Kidney (tissue), 13 donors: ENCODE measurements at regions not wholly inside any gene's neighbourhood (a gene's known extent, or its start where the extent isn't known, plus 50 kb on each side); places are given as distances from the start of the nearest gene placed in this dataset.

Source experiments
- DNase-seq, 5 donors: peaks; one replicate each; pipeline ENCODE4 v3.0.0-alpha.2; 2013 to 2020
- FAIRE-seq: peaks from 2 replicates; lab custom pipeline; 2012; peaks lifted over from hg19 to GRCh38; lab: Jason Lieb, UNC
- H3K27ac ChIP-seq, 2 donors: one replicate each; pipeline ENCODE4 v1.7.0; 2013; ENCODE audit warnings: low read depth in 2 of 2, low read length in 2 of 2, inconsistent platforms in 1 of 2
- H3K27me3 ChIP-seq: one replicate; pipeline ENCODE4 v1.7.1; 2013; ENCODE audit warnings: low read length, inconsistent platforms; ENCODE audit not compliant: control insufficient read depth, insufficient read depth
- H3K36me3 ChIP-seq, 3 donors: one replicate each; pipeline versions ENCODE4 v1.7.0 to v1.7.1; 2013; ENCODE audit warnings: low read length in 3 of 3, control low read depth in 1 of 3, inconsistent platforms in 1 of 3; ENCODE audit not compliant: insufficient read depth in 3 of 3, control insufficient read depth in 2 of 3
- H3K4me1 ChIP-seq, 3 donors: one replicate each; pipeline versions ENCODE4 v1.7.0 to v1.7.1; 2013; ENCODE audit warnings: low read length in 3 of 3, inconsistent platforms in 1 of 3, low read depth in 1 of 3; ENCODE audit not compliant: control insufficient read depth in 2 of 3, insufficient read depth in 2 of 3
- H3K4me3 ChIP-seq, 3 donors: one replicate each; pipeline versions ENCODE4 v1.7.0 to v1.8.1; 2013; ENCODE audit warnings: low read length in 3 of 3, control low read depth in 1 of 3, inconsistent platforms in 1 of 3
- H3K9ac ChIP-seq, 3 donors: one replicate each; pipeline versions ENCODE4 v1.7.0 to v1.7.1; 2013; ENCODE audit warnings: low read length in 3 of 3, control low read depth in 1 of 3, inconsistent platforms in 1 of 3
- H3K9me3 ChIP-seq, 3 donors: one replicate each; pipeline versions ENCODE4 v1.7.0 to v1.7.1; 2013; ENCODE audit warnings: low read length in 3 of 3, control low read depth in 1 of 3, inconsistent platforms in 1 of 3; ENCODE audit not compliant: control insufficient read depth in 2 of 3, insufficient read depth in 1 of 3
- intact Hi-C: fragments of 100-400 bp; cut with DNase I; formaldehyde crosslinking; loops from one replicate; pipeline ENCODE4 v1.11.1; 2022
- TF ChIP-seq, protein P1 (sequence below): IDR thresholded peaks from 3 replicates; pipeline ENCODE4 v1.5.1; 2012; ENCODE audit warnings: mild to moderate bottlenecking, moderate library complexity, borderline replicate concordance; ENCODE audit not compliant: insufficient read depth; ENCODE audit errors: extremely low read depth
- donor health status: control.
- donor health status: control.
- donor health status: control.
- donor health status: control.
- donor health status: control.
- donor health status: DM: yes; HTN: yes; CAD: no.
- donor health status: Normal renal cell carcinoma (clear cell type).

DNA sequence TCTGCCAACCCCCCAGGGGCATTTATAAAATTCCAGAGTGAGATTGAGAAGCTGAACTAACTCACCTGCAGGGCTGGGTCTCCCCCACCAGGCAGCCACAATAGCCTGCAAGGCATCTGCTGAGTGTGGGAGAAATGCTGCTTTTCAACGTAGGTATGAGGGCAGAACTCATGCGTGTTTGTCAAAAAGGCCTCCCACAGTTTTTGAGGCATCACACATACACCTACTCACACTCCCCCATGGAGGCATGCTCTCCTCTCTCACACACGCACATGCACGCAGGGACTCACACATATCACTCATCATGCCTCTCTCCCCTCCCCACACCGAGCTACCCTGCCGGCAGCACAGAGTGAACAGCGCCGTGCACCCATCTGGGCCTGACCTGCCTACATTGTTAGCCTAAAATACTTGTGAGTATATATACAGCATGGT is 390.5 kb downstream of the FGF9 start:
- no peak overlapping the region for H3K9ac ChIP-seq
- FAIRE-seq (no peak), DNase-seq (peak in 2 of 5 donors; percentile 10 to 15)
- no peaks in the 10 kb centered on the region for H3K27me3 ChIP-seq
- H3K27ac ChIP-seq = peak overlapping the region in 1 of 2 donors; percentile 10
- H3K9me3 ChIP-seq = no peaks in the 10 kb centered on the region
- no peaks in the 10 kb centered on the region for H3K36me3 ChIP-seq
- no peak overlapping the region for H3K4me3 ChIP-seq
- TF ChIP-seq, protein P1, sequence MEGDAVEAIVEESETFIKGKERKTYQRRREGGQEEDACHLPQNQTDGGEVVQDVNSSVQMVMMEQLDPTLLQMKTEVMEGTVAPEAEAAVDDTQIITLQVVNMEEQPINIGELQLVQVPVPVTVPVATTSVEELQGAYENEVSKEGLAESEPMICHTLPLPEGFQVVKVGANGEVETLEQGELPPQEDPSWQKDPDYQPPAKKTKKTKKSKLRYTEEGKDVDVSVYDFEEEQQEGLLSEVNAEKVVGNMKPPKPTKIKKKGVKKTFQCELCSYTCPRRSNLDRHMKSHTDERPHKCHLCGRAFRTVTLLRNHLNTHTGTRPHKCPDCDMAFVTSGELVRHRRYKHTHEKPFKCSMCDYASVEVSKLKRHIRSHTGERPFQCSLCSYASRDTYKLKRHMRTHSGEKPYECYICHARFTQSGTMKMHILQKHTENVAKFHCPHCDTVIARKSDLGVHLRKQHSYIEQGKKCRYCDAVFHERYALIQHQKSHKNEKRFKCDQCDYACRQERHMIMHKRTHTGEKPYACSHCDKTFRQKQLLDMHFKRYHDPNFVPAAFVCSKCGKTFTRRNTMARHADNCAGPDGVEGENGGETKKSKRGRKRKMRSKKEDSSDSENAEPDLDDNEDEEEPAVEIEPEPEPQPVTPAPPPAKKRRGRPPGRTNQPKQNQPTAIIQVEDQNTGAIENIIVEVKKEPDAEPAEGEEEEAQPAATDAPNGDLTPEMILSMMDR = peak; percentile 7
- intact Hi-C loops = no loop called here
- H3K4me1 ChIP-seq = no peaks in the 10 kb centered on the region

DNA sequence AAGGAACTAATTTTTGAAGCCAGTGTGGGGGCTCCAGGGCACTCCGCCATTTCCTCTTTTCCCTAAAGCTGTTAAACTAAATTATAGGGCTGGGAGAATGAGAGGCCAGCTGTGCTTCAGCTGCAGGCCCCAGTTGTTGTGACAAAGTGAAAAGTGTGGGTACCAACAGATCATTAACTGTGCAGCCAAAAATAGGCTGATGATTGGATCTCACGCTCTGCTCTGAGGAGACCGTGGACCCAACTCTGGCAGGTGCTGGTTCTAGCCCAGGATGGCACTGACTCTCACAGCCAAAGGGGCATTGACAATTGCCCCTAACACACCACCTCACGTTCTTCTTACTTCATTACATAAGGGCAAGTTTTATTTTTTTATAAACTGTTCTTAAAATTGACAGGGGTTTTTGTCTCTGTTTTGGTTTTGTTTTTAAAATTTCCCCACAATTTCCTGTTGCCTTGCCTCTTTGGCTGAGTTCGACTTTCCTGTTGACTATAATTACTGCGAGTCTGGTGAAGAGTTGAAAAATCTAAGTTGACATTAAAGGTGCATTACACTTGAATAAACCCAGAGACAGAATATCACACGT is 391.0 kb downstream of the FGF9 start:
- DNase-seq (peak in 1 of 5 donors; percentile 13), FAIRE-seq (no peak)
- no peaks in the 10 kb centered on the region for H3K9me3 ChIP-seq
- no peaks in the 10 kb centered on the region for H3K36me3 ChIP-seq
- no peak overlapping the region for H3K9ac ChIP-seq
- TF ChIP-seq, protein P1 = no peak
- H3K4me1 ChIP-seq = no peaks in the 10 kb centered on the region
- H3K27ac ChIP-seq = peak overlapping the region in 1 of 2 donors; percentile 10
- H3K4me3 ChIP-seq = no peak overlapping the region
- intact Hi-C loops = no loop called here
- no peaks in the 10 kb centered on the region for H3K27me3 ChIP-seq

DNA sequence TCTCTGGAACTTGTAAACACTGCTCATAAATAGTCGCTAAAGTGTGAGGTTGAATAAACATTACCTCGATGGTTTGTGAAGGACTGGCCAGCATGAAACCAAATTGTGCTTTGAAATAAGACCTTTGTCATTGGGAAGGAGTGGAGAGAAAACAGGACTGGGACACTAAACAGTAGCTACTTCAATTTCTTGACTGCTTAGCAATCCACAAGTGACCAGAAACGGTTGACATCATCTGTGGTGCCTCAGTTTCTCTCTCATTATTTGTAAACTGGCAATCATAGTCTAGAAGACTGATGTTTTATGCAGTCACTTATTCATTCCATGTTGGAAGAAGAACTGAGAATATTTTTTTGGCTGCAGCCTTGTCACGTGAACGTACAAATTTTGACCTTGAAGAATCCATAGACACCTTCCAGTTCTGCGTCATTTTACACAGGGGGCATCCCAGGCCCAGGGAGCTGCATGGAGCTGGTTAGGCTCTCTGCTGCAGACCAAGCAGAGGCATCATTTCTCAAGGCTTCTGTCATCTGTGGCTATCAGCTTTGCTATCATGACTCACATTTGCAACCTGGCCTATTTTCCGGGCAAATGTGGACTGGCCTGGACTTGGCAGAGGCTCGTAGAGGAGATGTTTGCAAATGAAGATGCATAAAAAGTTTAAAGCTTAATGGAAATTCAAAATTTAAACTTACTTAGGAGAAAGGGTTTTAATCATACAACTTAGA is 391.8 kb downstream of the FGF9 start:
- H3K4me3 ChIP-seq = no peak overlapping the region
- H3K9ac ChIP-seq = no peak overlapping the region

More for the DNA sequence above, 391.8 kb downstream of the FGF9 start:
- intact Hi-C loops = no loop called here
- no peak overlapping the region for H3K27ac ChIP-seq
- H3K9me3 ChIP-seq = no peaks in the 10 kb centered on the region
- TF ChIP-seq, protein P1 = no peak
- DNase-seq (no peak), FAIRE-seq (no peak)
- no peaks in the 10 kb centered on the region for H3K36me3 ChIP-seq
- no peaks in the 10 kb centered on the region for H3K27me3 ChIP-seq
- no peaks in the 10 kb centered on the region for H3K4me1 ChIP-seq
